SHP77 (cell line): ENCODE measurements at regions not wholly inside any gene's neighbourhood (a gene's known extent, or its start where the extent isn't known, plus 50 kb on each side); places are given as distances from the start of the nearest gene placed in this dataset.
"Not testable (repeated sequence)": the region's sequence is repeated elsewhere in the genome, so short reads cannot be mapped to it uniquely, and the experiment has no call there.

ENCODE experiments used
- DNase-seq, 2 experiments: peaks; one replicate each; lab custom pipeline; 2025; lab: John Stamatoyannopoulos, UW

DNA sequence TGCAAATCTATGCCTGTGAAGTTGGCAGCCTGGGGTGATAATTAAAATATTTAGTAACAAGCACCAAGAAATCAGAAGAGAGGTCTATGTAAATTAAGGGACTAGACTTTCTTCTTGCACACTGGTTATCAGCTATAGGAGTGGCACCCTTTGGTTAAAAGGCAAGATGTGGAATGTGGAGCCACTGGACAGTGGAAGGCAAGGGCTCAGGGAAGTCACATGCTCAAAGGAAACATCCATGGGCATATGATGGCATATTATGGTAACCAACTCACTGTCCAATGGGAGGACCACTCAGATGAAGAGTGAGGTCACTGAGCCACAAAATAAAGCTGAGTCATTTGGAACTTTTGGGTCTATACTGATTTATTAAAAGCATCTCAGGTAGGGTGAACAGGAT, 165.6 kb upstream of the PRICKLE2 start:
- no peak for DNase-seq

DNA sequence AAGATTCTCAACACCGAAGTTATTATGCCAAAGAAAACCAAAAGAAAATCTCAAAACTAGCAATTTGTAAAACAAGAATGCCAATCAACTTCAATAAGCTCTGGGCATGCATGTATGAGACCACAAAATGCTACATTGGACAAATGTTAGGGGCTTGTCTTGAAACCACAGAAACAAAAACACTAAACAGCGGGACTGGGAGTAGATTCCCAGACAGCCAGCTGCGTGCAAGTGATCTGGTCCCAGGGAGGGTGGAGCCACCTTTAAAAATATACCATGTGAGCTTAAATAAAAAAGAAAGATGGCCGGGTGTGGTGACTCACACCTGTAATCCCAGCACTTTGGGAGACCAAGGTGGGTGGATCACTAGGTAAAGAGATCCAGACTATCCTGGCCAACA, 163.6 kb upstream of the PRICKLE2 start:
- no peak for DNase-seq

DNA sequence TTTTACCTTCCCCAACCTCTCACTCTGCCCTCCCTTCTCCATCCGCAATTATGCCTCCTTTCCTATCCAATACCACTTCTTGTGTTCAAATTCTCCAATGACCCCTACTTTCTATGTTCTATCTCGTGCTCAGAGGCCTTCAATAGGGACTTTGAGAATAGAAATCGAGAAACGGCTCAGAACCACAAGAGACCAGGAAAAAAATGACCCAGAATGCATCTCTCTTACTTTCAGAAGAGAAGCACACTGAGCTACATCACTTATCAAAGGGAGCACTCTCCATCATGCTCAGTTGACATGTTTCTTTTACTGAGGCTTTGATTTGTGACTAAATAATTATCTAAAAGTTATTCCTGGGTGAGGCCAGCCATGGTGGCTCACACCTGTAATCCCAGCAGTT, 162.4 kb upstream of the PRICKLE2 start:
- no peak for DNase-seq

DNA sequence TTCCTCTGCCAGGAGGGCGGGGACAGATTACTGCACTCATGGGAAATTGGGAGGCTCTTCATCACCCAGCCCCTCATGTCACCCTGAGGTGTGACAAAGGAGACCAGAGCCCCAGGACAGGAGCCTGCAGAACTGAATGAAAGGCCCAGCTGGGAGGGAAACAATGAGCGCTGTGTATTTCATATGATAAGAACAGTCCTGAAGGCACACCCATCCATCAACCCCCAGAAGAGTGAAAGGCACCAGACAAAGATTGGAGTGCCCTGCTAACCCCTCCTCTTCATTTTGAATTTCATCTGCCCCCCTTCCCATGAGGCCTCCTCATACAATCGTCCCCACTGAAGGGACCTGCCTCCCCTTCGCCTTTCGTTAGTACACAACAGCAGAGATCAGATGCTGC, 160.0 kb upstream of the PRICKLE2 start:
- no peak for DNase-seq

DNA sequence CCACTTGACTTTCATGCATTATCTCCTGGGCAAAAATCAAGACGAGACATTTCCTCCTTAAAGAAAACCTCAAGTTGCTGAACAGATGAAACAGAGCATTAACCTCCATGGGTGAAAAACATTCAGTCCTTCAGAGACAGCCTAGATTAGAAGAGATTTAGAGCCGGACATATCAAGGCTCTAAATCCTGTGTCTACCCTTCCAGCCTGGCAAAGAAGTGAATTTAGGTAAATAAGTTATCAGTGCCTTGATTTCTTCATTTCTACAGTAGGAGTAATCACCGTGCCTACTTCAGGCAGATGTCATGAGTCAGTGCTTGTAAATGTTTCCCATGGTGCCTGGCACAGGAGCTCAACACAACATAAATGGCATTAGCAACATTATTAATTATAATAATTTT, 159.3 kb upstream of the PRICKLE2 start:
- DNase-seq: no peak

DNA sequence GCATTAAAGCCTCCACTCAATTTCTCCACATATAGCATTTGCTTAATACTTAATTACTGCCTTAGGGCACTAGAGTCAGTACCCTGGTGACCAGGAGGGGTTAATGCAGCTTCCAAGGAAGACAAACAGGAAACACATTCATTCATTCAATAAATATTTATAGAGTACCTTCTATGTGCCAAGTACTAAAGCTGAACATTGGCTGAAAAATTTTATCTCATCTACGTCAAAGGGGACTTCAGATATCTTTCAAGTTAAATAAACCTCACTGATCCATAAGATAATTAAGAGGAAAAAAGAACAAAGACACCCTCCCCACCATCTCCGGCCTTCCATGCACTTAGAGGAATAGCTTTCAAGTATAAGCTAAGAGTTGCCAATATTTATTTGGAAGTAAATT, 156.9 kb upstream of the PRICKLE2 start:
- no peak for DNase-seq

DNA sequence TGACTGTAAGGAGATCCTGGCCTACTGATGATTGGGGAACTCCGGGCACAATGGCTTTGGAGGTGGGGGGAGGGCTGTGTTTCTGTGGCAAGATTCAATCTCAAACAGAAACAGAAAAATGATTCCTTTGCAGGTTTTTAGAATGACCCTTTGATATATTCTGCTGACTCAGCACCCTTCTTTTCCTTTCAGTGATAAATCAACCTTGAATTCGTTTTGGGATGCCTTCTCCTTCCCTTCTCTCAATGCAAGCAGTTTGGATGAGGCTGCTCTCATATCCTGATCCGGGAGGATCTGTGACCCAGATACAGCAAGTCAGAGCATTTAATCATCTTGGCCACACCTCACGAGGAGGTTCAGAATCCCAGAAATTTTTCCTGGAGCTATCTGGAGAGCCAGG, 156.1 kb upstream of the PRICKLE2 start:
- DNase-seq: no peak

DNA sequence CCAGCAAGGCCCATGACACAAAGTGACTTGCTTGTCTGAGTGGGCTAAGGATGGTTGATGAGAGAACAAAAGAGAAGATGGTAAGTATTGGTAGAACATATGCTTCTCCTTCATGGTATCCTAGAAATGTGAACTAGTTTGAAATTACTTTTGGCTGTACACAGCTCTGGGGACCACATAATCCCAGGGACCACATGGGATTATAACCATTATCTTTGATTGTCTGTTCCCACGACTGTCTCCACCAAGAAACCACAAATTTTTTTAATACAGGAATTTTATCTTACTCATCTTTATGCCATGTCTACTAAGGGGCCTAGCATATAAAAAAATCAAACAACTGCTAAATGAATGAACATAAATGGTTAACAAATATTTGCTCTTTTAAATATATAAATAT, 155.3 kb upstream of the PRICKLE2 start:
- DNase-seq: no peak

DNA sequence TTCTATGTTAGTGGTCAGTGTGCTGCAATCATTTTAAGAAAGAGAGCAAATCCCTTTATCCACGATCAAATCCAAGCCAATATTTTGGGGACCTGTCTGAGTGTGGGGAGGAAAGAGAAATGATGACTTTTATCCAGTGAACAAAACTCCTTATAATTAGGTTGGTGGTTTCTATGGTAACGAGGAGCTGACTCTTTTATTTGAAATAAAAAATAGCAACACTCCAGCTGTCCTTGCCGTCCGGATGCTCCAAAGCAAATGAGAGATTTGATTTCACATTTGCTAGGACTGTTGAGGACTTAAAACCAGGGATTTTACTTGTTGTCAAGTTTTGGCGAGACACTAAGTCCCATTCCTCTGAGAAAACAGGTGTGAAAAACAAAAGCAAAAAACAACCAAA, 154.0 kb upstream of the PRICKLE2 start:
- DNase-seq: no peak

DNA sequence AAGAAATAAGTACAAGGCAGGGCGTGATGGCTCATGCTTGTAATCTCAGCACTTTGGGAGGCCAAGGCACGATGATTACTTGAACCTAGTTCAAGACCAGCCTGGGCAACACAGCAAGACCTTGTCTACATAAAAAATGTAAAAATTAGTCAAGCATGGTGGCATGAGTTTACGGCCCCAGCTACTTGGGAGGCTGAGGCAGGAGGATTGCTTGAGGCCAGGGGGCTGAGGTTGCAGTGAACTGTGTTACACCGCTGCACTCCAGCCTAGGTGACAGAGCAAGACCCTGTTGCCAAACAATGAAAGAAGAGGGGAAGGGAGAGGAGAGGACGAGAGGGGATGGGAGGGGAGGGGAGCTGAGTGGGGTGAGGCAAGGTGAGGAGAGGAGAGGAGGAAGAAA, 152.7 kb upstream of the PRICKLE2 start:
- DNase-seq: no peak

DNA sequence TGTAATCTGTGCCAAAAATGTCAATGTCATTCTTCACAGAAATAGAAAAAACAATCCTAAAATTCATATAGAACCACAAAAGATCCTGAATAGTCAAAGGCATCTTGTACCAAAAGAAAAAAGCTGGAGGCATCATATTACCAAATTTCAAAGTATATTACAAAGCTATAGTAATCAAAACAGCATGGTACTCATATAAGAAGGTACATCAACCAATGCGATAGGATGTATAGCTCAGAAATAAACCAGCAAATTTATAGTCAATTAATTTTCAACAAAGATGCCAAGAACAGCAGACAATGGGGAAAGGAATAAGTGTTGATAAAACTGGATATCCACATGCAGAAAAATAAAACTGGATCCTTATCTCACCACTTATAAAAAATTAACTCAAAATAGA, 150.5 kb upstream of the PRICKLE2 start:
- DNase-seq: no peak

DNA sequence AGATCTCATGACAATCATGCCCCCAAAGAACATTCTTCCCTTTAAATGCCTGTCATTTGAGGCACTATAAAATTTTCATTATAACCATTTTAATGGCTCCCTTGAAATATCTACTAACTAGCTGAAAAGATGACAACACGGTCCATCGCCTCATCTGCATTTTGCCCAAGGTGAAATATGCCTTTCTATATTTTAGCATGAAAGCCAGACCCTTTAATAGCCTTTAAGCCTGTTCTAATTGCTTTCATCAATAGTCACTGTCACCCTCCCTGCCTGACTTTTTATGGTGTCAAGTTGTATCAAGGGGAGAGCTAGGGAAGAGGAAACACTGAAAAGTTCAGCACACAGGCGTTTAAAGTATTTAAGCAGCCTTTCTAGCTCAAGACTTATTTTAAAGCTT, 144.1 kb upstream of the PRICKLE2 start:
- DNase-seq: no peak

DNA sequence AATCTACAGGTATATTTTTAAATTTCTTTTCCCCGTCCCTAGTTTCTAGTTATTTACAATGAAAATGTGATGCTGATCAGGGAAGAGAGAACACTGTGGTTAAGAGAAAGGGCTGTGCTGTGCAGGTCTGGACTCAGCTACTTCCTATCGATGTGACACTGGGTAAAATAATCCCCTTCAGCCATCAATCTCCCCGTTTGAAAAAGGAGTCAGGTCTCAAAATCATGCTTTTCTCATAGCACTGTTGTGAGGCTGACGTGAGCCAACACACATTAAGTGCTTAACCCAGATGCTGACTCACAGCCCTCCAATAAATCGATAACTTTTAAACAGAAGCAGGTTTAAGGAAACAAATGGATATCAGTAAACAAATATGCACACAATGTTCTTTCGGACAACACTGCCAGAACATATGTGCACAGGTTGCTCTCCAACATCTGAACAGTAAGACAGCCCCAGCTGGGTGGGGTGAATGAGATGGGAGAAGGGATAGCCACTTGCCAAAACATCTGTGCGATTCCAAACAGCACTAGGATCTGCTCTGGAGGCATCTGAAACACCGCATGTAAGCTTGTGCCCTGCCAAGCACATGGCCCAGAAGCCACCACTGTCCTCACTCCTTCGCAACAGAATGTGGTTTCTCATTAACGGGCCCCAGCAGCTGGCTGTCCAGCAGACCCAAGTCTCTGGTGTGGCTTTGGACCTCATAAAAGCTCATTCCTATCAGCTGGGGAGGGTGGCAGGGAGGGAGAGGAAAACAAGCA, 143.2 kb upstream of the PRICKLE2 start:
- peak in 1 of 2 experiments; percentile 7 for DNase-seq

DNA sequence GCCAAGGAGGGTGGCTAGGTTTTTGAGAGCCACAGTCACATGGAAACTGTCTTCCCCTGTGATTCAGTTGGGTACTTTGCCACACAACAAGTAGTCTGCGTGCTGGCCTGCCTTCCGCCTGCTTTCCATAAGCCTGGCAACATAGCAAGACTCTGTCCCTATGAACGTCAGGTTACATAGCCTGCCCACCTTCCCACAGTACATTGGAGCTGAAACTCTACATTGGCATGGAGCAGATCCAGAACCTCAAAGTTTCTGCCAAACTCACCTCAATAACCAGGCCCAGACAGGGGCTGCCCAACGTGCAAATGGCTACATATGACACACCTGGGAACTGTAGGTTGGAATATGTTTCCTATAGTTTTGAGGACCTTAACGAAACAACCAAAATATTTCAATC, 140.6 kb upstream of the PRICKLE2 start:
- DNase-seq: no peak

DNA sequence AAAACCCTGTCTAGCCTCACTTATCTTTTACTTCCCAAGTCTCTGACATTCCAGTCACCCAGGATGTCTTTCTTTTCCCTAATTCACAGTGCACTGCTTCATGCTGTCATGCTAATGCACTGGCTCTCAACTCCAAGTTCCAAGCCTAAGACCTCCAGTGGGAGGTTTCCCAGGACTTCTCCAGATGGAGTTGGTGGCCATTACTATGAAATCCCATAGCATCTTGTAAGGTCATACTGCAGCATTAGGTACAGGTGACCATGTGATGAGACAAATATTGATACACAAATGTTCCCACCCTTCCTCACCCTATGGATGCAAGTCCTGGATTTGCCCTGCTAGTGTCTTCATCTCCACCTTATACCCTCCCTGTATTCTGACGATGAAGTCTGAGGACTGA, 138.6 kb upstream of the PRICKLE2 start:
- DNase-seq: no peak

DNA sequence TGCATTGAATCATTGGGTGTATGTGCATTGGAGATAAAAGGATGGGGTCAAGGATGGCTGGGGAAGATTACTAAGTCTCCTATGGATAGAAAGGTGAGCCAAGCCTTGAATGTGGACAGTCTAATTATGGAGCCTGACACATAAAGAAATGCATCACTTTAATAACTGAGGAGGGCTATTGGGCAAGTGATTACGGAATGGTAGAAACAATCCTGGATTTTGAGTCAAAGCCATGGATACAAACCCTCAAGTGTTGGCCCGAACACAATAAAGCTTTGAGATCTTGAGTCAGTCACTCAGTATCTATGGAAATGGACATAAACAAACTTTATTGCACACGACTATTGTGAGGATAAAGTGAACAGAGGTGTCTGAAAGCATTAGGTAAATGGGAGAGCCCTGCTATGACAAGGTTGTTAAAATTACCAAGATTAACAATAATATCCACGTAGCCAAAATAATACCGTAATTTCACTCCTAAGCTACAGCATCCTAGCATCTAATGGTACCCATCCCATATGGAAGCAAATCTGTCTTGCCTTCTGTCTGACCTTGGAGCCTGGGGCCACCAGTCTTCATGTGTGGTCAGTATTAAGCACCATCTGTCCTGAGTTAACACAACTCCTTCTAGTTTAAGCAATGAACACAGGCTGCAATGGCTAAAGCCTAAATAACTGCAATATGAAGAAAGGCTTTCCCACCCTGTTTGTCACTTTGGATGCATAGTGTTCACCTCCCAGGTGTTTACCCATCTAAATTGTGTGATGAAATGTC, 136.9 kb upstream of the PRICKLE2 start:
- DNase-seq: no peak

DNA sequence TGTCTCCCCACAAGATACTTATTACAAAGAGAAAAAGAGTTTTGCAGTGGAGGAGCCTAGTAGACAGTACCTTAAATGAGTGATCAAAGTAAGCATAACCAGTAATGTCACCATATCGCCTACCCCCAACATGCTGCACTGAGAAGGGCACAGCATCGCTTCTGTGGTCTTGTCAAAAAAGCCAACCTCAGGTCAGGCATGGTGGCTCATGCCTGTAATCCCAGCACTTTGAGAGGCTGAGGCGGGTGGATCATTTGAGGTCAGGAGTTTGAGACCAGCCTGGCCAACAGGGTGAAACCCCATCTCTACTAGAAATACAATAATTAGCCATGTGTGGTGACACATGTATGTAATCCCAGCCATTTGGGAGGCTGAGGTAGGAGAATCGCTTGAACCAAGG, 135.8 kb upstream of the PRICKLE2 start:
- DNase-seq: not testable (repeated sequence)

DNA sequence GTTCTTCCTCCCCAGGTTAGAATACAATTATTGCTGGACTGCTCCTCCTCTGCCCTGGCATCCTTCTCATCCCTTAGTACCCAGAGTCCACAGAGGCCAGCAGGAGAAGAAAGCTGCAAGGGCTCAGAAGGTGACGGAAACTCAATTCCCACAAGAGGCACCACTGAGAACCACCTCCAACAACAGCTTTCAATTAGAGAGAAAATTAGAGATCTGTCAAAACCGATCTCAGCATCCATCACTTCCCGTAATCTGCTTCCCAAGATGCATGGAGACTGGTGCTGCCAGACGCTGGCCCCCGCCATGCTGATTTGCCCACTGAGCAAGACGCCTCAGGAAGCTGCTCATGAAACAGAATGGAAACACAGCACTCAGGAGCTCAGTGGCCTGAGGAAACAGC, 135.0 kb upstream of the PRICKLE2 start:
- DNase-seq: no peak

DNA sequence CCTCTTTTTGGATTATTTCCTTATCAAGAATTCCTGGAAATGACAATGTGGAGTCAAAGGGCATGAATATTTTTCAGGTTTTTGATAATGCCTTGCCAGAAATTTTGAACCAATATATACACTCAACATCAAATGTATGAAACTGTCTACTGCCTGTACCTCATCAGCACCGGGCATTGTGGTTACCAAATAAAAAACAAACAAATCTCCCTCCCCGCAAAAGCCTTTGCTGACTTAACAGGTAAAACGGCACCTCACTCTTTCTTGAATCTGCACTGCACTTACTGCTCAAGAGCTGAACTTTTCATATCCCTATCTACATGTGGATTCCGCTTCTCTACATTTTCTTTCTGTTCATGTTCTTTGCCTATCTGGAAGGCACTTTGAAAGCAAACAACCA, 134.5 kb upstream of the PRICKLE2 start:
- no peak for DNase-seq

DNA sequence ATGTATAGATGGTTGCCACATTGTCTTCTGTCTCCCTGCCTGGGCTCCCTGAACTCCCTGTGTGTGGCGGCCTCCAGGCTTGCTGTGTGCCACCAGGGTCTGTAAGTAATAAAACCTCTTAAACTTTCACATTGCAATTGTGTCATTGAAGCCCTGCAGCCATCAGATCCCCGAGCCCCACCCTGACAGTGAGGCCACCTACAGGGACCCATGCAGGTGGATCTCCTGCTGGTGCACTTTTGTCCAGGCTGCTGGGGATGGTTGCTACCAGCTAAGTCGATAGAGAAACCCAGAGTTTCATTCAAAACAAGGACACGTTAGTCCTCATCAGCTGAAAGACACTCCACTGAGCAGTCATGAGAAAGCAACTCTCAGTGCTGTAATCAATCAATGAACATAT, 133.6 kb upstream of the PRICKLE2 start:
- DNase-seq: no peak

DNA sequence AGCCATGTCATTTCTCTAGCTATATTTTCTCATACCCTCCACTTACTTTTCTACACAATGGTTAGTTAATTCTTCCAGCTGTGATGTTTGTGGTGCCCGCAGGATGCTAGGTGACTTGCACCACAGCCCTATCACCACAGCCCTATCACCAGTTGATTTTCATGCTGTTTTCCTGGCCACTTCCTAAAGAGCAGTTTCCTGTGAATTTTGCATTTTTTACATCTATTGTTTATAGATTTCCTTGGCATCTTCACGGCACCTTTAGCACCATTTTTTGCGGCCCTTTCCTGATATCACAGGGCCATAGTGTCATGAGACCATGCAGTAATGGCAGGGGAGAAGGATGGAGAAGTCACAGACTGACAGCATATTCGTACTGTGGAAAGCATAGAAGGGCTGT, 132.9 kb upstream of the PRICKLE2 start:
- DNase-seq: no peak

DNA sequence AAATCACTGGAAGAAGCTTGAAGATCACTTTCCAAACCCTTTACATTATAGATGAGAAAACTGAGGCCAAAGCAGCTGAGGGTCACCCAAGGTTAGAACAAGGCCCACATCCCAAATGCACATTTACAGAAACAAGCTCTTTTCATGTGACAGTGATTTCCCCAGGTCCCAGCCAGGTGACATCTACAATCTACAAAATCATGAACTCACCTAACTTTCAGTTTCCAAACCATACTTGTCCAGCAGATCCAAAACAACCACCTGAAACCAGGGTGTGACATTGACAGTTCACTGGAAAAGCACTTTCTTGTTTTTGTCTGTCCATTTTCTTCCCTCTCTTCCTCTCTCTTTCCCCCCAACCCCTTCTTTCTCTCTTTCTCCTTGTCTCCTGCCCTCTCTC, 132.2 kb upstream of the PRICKLE2 start:
- no peak for DNase-seq

DNA sequence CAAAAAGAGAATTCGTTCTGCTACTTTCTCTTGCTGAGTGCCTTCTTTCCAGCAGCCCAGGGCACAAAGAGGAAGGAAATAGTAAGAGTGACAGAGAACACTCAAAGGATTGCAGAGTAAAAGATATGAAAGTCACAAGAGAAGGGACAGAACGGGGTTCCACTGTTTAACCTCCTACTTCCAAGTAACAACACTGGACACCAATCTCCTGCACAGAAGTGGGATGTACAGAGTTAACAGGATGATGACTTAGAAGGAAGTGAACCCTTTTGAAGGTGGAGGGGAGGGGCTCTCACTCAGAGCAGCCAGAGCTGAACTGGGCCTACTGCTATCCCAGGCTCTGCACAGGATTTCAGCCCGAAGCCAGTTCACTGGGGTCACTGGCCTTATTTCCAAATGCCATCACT, 130.1 kb upstream of the PRICKLE2 start:
- no peak for DNase-seq

DNA sequence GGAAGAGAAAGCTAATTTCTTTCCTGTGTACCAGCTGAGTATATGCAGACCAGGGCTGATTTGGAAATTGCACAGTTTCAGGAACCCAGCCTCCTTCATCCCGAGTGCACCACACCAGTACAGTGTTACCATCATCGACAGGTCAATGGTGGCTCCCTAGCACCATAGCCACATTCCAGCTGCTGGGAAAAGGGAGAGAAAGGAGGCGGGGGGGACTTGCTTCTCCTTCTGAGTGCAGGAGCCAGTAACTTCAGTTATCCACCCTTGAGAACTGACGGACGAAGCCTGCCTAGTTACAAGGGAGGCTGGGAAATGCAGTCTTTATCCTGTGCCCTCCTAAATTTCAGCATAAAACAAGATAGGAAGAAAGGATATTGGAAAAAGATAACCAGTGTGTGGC, 129.7 kb upstream of the PRICKLE2 start:
- no peak for DNase-seq
